Esophagus muscularis mucosa (tissue), 4 donors: ENCODE measurements at regions not wholly inside any gene's neighbourhood (a gene's known extent, or its start where the extent isn't known, plus 50 kb on each side); places are given as distances from the start of the nearest gene placed in this dataset.

Experiments
- EP300 ChIP-seq: sonication (generic); formaldehyde crosslinking; IDR thresholded peaks from one replicate; pipeline ENCODE4 v1.6.1; 2017; ENCODE audit warnings: antibody characterized with exemption
- POLR2A ChIP-seq: fragments of 450-650 bp; IDR thresholded peaks from one replicate; pipeline ENCODE4 v1.6.1; 2017; ENCODE audit warnings: antibody characterized with exemption, moderate library complexity, mild to moderate bottlenecking, low read depth
- POLR2AphosphoS5 ChIP-seq, 2 donors: sonication (generic); formaldehyde crosslinking; IDR thresholded peaks; one replicate each; pipeline ENCODE4 v1.6.1; 2017; ENCODE audit warnings: antibody characterized with exemption in 2 of 2
- TF ChIP-seq, protein P1 (sequence below), 3 experiments: fragments of 200-600 bp in 2 of 3; fragments of 450-650 bp in 1 of 3; sonication (generic) in 2 of 3; IDR thresholded peaks; one replicate each; pipeline ENCODE4 v1.5.1; 2017 to 2019; ENCODE audit warnings: antibody characterized with exemption in 3 of 3, mild to moderate bottlenecking in 2 of 3, moderate library complexity in 1 of 3

DNA sequence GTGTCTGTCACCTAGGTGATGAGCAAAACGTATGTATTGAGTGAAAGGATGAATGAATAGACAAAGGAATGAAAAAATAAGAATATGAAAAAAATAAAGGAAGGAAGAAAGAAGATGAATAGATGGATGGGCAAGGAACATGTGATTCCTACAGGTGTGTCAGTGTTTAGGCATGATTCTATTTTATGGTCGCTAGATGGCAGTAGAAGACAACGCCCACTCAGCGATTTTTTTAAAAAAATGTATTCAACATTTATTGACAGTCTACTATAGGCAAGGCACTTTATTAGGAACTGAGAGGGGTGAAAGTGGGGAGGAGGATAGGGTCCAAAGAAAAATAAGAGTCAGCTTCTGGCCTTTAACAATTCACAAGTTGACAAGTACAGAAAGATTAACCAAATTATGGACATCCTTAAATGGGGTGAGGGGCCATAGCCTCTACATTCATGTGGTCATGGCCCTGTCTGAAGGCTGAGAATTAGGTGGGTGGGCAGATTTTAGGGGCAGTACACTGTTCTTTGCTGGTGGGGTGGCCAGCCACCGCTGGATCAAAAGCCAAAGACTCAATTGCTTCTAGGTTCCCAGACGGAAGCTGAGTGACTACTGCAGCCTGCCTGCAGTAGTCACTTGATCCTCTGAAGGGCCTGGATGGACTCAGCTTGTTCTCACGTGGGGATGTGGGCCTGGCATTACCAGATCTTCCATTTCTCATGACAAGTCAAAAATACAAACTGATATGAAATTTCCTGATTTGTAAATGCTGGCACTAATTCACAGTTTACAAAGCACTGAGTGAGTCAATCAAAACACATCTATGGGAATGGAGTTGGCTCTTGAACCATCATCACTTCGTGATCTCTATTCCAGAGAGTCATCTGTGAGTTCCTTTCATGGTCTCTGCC is 83.9 kb downstream of the FASLG start:
- TF ChIP-seq, protein P1, sequence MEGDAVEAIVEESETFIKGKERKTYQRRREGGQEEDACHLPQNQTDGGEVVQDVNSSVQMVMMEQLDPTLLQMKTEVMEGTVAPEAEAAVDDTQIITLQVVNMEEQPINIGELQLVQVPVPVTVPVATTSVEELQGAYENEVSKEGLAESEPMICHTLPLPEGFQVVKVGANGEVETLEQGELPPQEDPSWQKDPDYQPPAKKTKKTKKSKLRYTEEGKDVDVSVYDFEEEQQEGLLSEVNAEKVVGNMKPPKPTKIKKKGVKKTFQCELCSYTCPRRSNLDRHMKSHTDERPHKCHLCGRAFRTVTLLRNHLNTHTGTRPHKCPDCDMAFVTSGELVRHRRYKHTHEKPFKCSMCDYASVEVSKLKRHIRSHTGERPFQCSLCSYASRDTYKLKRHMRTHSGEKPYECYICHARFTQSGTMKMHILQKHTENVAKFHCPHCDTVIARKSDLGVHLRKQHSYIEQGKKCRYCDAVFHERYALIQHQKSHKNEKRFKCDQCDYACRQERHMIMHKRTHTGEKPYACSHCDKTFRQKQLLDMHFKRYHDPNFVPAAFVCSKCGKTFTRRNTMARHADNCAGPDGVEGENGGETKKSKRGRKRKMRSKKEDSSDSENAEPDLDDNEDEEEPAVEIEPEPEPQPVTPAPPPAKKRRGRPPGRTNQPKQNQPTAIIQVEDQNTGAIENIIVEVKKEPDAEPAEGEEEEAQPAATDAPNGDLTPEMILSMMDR (IDR thresholded peaks at IDR 0.05), result peak; percentile 56 to 76 (median 62)
- TF ChIP-seq POLR2A, result no peak
- TF ChIP-seq EP300, result no peak
- no peak for TF ChIP-seq POLR2AphosphoS5 (IDR thresholded peaks at IDR 0.05)
